ENCODE measurements at regions not wholly inside any gene's neighbourhood (a gene's known extent, or its start where the extent isn't known, plus 50 kb on each side); places are given as distances from the start of the nearest gene placed in this dataset.

- TF ChIP-seq CTCF (IDR thresholded peaks at IDR 0.05) (no peak), POLR2A (IDR thresholded peaks at IDR 0.05) (no peak)
These were observed 60.4 kb upstream of the TNP1 start for GRCh38 chr2:216920143-216920876.

Data from prostate gland (tissue), 2 donors.